HG03139 (cell line): ENCODE measurements at regions not wholly inside any gene's neighbourhood (a gene's known extent, or its start where the extent isn't known, plus 50 kb on each side); places are given as distances from the start of the nearest gene placed in this dataset.
"Not testable (repeated sequence)": the region's sequence is repeated elsewhere in the genome, so short reads cannot be mapped to it uniquely, and the experiment has no call there.

Experiments used
- ATAC-seq: cut with Tn5 transposase; IDR thresholded peaks from one replicate; pipeline ENCODE4 v1.9.1; 2021; ENCODE audit not compliant: unreplicated experiment

DNA sequence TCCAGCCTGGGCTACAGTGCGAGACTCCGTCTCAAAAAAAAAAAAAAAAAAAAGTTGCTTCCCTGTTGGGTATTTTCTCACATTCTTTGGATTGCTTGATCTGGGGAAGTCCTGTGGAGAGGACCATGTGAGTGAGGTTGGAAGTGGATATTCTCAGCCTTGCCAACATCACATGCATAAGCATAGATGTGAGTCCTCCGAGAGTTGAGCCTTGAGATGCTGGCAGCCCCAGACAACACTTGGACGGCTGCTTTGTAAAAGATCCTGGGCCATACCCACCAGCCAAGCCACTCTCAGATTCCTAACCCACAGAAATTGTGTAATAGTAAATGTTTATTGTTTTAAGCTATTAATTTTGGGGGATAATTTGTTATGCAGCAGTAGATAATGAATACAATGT, 1570.0 kb upstream of the GOT2 start:
- ATAC-seq: no peak

DNA sequence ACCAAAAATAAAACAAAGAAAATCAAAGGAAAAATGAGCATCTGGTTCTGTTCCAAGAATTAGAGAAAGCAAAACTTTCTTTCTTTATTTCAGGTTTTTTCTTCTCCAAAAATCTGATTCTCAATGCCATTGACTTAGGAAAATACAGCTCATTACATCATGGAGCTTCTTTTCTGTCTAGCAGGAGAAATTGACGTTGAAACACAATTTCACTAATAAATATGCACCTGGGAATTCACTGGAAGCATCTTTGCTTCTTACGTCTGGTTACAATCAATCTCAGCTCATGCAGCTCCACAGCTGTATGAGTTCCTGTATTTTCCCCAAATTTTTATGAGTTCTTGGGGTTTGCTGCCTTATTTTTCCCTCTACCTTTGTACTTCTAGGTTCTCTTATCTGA, 1568.6 kb upstream of the GOT2 start:
- no peak for ATAC-seq

GRCh38 chr16:60302261-60302660, 1568.1 kb upstream of the GOT2 start:
- ATAC-seq: no peak

- no peak for ATAC-seq
These were observed 1565.2 kb upstream of the GOT2 start for GRCh38 chr16:60299241-60299776.

DNA sequence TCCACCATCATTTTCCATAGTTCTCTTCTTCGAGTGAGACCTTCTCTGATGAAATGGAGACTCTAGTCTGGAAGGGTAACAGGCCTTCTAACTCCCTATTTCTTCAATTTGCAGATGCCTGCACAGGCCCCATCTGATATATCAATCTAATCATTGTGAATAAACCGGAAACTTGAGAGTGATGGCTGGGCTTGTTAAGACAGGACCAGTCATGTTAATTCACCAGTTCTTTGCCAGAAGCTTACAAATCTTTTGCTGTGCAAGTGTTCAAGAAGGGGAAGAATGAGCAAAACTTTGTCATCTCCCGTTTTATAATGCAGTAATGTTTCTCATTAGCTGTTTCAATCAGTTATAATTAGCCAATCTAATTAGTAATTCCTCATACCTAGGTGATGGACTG, 1561.3 kb upstream of the GOT2 start:
- ATAC-seq: no peak

DNA sequence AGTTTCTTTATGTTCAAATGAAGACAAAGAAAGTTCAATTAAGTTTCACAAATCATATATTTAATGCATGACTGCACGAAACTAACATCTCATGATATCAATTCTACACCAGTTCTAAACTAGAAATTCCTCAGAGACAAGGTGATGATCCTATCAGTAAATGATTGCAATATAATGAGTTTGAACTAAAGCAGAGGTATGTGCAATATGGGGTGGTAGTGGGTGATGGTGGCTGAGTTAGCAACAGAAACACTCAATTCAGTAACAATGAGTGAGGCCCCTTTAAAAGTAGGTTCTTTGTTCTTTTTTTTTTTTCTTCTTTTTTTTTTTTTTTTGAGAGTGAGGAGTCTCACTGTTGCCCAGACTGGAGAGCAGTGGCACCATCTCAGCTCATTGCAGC, 1551.7 kb upstream of the GOT2 start:
- no peak for ATAC-seq

- ATAC-seq: no peak
These were observed 1545.0 kb upstream of the GOT2 start for GRCh38 chr16:60279061-60279665.

DNA sequence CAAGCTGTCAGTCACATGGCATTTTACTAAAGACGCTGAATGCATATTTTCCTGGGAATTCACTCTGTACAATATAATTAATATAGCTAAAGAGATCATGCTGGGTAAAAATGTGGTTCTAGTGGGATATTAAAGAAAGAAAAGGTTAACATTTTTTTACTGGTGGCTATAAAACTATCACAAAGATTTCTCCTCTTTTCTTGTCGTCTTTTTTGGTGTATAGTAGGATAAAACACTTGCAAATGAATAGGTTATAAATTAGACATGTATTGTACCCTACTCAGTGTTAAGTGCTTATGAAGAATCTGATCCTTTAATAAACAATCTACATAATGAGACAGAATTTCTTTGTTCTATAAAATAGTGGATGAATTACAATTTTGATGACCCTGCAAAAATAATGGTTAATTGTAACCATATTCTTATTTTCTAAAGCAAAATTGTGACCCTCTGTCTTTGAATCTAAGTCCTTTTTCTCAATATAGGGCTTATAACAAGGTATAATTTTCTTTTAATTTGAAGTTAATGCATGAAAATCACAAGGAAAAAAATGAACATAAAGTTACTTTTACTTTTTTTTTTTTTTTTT, 1540.4 kb upstream of the GOT2 start:
- no peak for ATAC-seq

GRCh38 chr16:60271781-60272180, 1537.7 kb upstream of the GOT2 start:
- no peak for ATAC-seq

DNA sequence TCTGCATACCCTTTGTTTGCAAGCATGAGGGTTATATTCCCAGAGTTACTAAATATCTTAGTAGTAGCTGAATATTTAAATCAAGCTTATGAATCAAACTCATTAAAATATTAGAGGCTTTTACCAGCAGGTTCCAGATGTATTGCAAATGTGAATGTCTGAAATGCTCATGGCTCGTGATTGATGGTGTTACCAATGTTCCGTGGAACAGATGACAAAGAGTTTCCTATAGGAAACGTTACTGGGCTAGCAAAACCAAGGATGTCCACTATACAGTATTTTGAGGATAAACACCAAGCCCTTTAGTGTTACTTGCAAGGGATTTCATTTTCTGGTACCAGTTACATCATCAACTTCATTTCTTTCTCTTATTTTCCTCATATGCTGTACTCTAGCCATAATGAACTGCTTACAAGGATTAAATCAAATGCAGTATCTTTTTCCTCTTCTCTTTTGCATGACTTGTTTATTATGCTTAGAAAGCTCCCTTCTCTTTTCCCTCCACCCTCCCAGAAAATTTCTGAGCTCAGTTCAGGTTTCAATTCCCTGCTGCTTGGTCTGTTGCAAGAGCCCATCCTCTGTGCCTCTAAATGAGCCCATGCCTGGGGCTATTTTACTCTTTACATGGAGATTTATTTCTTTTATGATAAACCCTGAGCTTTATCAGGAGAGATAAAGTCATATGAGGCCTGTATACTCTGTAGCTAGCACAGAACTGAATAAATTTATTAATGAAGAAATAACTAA, 1537.1 kb upstream of the GOT2 start:
- no peak for ATAC-seq

DNA sequence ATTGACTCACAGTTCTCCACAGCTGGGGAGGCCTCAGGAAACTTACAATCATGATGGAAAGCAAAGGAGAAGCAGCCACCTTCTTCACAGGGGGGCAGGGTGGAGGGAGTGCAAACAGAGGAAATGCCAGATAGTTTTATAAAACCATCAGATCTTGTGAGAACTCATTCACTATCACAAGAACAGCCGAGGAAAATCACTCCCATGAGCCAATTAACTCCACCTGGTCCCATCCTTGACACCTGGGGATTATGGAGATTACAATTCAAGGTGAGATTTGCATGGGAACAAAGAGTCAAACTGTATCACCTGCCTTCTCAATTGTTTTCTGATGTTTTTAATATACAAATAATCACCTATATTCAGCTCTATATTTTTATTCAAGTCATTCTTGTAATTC, 1527.3 kb upstream of the GOT2 start:
- ATAC-seq: no peak

DNA sequence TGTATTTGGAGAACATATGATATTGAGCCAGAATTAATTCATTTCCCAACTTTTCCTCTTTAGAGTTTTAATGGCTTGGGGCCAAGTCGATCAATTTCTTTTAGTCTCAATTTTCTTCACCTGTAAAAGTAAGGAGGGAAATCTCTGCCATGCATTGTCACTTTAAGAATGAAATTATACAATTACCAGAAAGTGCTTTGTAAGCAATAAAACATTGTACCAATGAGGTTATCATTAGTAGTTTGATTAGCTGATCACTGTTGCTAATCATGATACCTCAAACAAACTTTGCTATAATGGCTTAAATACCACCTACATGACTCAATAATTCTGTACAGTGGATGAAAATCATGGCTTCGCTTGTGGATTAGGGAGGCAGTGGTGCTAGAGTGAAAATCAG, 1525.8 kb upstream of the GOT2 start:
- ATAC-seq: no peak

DNA sequence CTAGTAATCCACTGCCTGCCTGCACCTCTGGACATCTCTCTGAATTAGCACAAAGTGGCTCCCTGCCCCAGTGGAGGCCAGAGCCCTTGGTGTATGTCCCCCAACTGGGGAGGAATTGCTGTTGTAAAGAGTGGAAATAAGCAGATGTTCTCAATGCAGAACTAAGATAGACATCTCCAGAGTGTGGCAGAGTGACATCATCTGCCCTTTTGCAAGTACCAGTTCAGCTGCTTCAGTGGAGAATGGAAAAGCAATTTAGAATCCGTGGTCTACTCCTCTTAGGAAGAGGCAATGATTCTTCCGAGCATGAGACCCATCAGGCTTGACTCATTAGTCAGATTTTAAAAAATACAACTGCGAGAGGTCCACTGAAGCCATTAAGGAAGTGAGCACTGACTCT, 1512.0 kb upstream of the GOT2 start:
- ATAC-seq: no peak

- no peak for ATAC-seq
These were observed 1507.6 kb upstream of the GOT2 start for GRCh38 chr16:60241671-60242070.

DNA sequence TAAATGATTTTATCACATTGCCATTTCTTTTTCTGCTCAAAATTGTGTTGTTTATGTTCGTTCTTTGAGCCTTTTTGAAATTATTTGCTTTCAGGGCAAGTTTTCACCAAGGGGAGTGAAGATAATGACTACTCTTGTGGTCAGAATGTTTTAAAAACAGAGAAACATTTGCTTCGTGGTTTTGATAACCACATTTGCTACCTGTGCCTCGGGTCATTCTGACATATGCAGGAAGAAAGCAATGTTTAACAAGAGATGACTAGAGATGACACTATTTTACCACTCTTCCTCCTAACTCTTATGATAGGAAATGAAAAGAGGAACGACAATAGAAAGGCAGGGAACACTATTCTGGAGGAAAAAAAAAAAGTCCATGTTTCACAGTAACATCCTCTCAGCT, 1496.5 kb upstream of the GOT2 start:
- ATAC-seq: no peak

- ATAC-seq: no peak
These were observed 1491.4 kb upstream of the GOT2 start for GRCh38 chr16:60225541-60225940.

GRCh38 chr16:60217787-60218186, 1483.7 kb upstream of the GOT2 start:
- ATAC-seq: no peak

GRCh38 chr16:60214311-60214710, 1480.2 kb upstream of the GOT2 start:
- ATAC-seq: no peak

DNA sequence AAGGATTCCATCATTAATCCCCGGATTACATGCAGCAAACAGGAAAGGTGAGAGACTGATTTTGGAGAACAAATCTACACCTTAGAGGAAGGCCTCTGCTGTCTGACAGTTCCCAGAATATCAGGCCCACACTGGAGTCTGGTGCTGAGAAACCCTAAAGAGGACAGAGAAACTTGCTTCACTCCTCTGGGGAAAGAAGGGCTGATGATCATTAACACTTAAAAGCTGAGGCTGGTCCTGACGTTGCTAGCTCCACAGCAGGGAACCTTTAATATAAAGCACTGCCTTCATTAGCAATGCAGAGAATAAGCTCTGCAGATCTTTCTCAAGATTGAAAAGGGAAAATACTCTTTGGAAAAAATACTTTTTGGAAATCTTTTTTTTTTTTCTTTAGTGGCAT, 1472.4 kb upstream of the GOT2 start:
- ATAC-seq: no peak

DNA sequence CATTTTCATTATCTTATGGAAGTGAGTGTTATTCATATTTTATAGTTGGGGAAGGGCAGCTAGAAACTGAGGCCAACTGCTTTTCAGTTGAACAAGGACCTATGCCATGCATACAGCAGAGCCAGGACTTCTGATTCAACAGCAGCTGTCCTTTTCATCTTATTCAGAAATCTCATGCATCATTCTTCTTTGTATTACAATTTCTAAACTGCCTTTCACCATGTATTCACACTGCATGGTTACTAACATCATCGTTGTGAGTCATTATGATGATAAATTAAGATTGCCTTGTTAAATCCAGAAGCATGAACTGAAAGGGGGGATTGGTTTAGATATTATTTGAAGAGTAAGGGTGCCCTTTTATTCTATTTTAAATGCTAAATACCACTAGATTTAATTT, 1470.1 kb upstream of the GOT2 start:
- no peak for ATAC-seq

GRCh38 chr16:60203525-60204124, 1469.5 kb upstream of the GOT2 start:
- no peak for ATAC-seq

- not testable (repeated sequence) for ATAC-seq
These were observed 1466.6 kb upstream of the GOT2 start for GRCh38 chr16:60200729-60201128.
